PFSK-1 (cell line): ENCODE measurements at regions not wholly inside any gene's neighbourhood (a gene's known extent, or its start where the extent isn't known, plus 50 kb on each side); places are given as distances from the start of the nearest gene placed in this dataset.

ENCODE experiments used
- POLR2AphosphoS5 ChIP-seq: IDR thresholded peaks from 2 replicates; pipeline ENCODE4 v1.6.1; 2012; ENCODE audit warnings: low read depth, mild to moderate bottlenecking, control low read depth, low read length, moderate library complexity
- SIN3A ChIP-seq: IDR thresholded peaks from 2 replicates; pipeline ENCODE4 v1.6.1; 2012; ENCODE audit warnings: mild to moderate bottlenecking, low read length, moderate library complexity, borderline replicate concordance; ENCODE audit not compliant: insufficient read depth

DNA sequence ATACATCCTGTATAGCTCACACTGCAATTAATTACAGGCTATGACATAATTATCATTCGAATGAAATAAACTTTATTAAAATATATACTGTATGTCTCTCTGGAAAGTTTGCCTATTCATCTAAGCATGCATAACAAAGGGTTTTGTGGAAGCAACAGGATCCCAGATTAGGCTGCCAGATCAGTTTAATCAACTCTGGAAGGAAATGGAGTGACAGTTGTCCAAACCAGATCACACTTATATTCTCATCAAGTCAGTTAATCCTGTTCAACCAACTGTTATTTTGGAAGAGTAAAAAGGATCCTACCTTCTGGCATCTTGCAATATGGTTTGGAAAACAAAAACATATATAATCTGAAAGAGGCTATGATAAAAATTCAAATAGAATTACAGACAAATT is 312.2 kb downstream of the FAT4 start:
- TF ChIP-seq POLR2AphosphoS5 (no peak), SIN3A (no peak)
